ENCODE measurements at regions not wholly inside any gene's neighbourhood (a gene's known extent, or its start where the extent isn't known, plus 50 kb on each side); places are given as distances from the start of the nearest gene placed in this dataset.

DNA sequence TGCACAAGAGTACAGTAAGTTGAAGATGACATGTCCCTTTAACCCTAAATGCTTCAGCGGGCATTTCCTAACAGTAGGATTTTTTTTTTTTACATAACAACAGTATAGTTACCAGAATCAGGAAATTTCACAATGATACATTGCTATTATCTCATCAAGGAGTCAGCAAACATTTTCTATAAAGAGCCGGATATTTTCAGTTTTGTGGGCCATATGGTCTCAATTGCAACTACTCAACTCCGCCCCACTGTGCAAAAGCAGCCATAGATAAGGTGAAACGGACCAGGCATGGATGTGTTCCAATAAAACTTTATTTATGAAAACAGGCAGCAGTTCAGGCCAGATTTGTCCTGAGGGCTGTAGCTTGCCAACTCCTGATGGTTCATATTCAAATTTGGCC lies 130.6 kb downstream of the SMAD6 start:
- DNase-seq, result no peak
- H3K36me3 ChIP-seq, result no peaks in the 10 kb centered on the region
- H3K4me3 ChIP-seq (ENCODE audit: low read depth, low read length), result no peak overlapping the region
- H3K9me3 ChIP-seq, result no peaks in the 10 kb centered on the region
- H3K27me3 ChIP-seq, result no peaks in the 10 kb centered on the region
- TF ChIP-seq CTCF (IDR thresholded peaks at IDR 0.05; ENCODE audit: low read depth, low read length), result no peak
- H3K4me1 ChIP-seq, result no peaks in the 10 kb centered on the region; the same call in 1 of the 2 replicates

GRCh38 chr15:66833371-66833770 lies 131.3 kb downstream of the SMAD6 start:
- Histone ChIP-seq H3K36me3 (no peaks in the 10 kb centered on the region), H3K9me3 (no peaks in the 10 kb centered on the region), H3K27me3 (no peaks in the 10 kb centered on the region), H3K4me1 (no peaks in the 10 kb centered on the region; the same call in 1 of the 2 replicates), H3K4me3 (ENCODE audit: low read depth, low read length) (no peak overlapping the region)
- DNase-seq, result no peak
- no peak for TF ChIP-seq CTCF (IDR thresholded peaks at IDR 0.05; ENCODE audit: low read depth, low read length)

- Histone ChIP-seq H3K4me1 (no peaks in the 10 kb centered on the region; the same call in 1 of the 2 replicates), H3K27me3 (no peaks in the 10 kb centered on the region), H3K4me3 (ENCODE audit: low read depth, low read length) (no peak overlapping the region), H3K36me3 (no peaks in the 10 kb centered on the region), H3K9me3 (no peaks in the 10 kb centered on the region)
- no peak for TF ChIP-seq CTCF (IDR thresholded peaks at IDR 0.05; ENCODE audit: low read depth, low read length)
- DNase-seq, result no peak
Measured at GRCh38 chr15:66833803-66834202, 131.8 kb downstream of the SMAD6 start.

DNA sequence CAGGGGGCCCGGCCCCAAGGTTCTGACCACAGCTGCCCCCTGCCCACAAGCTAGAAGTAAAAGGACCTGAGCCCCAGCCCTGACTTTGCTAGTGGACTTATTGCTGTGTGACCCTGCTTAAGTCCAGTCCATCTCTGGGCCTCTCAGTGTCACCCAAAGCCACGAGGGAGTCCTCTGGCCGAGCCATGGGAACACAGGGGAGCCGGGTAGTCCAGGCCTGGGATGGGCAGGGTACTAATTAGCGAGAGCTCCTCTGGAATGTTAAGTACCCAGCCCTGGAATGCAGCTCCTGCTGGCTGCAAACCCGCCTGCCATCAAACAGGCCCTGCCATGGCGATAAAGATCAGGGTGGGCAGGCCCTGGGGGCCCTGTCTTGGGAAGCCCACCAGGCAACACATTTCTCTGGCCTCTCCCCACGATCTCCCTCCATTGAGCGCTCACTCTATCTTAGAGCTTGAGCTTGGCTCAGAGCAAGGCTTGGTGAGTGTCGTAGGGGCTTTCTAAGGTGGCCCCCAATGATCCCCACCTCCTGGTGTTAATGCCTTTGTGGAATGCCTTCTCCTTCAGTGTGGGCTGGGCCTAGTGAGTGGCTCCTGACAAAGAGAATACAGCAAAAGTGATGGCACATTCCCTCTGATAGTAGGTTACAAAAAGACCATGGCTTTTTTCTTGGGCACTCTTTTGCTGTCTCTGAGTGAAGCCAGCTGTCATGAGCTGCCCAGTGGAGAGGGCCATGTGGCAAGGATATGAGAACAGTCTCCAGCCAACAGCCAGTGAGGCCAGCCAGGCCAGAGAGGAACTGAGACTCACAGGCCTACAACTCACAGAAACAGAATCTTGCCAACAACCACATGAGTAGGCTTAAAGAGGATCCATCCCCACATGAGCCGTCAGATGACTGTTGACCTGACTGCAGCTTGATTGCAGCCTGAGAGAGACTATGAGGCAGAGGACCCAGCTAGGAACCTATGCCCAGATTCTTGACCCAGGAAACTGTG lies 133.1 kb downstream of the SMAD6 start:
- Histone ChIP-seq H3K36me3 (no peaks in the 10 kb centered on the region), H3K4me1 (no peaks in the 10 kb centered on the region; the same call in 1 of the 2 replicates), H3K4me3 (ENCODE audit: low read depth, low read length) (no peak overlapping the region), H3K9me3 (no peaks in the 10 kb centered on the region), H3K27me3 (no peaks in the 10 kb centered on the region)
- no peak for TF ChIP-seq CTCF (IDR thresholded peaks at IDR 0.05; ENCODE audit: low read depth, low read length)
- no peak for DNase-seq

- no peak for DNase-seq
- Histone ChIP-seq H3K36me3 (no peaks in the 10 kb centered on the region), H3K27me3 (no peaks in the 10 kb centered on the region), H3K4me1 (no peaks in the 10 kb centered on the region; the same call in 1 of the 2 replicates), H3K4me3 (ENCODE audit: low read depth, low read length) (no peak overlapping the region), H3K9me3 (no peaks in the 10 kb centered on the region)
- no peak for TF ChIP-seq CTCF (IDR thresholded peaks at IDR 0.05; ENCODE audit: low read depth, low read length)
Measured at GRCh38 chr15:66836231-66837030, 134.4 kb downstream of the SMAD6 start.

Data from BE2C (cell line).